ENCODE measurements at regions not wholly inside any gene's neighbourhood (a gene's known extent, or its start where the extent isn't known, plus 50 kb on each side); places are given as distances from the start of the nearest gene placed in this dataset.

- DNase-seq (no peak), ATAC-seq (no peak), FAIRE-seq (no peak)
- Histone ChIP-seq H3K36me3 (no peaks in the 10 kb centered on the region), H3K27me3 (no peaks in the 10 kb centered on the region), H3K27ac (no peak overlapping the region), H3K4me3 (no peak overlapping the region), H3K9me3 (no peaks in the 10 kb centered on the region), H3K4me1 (peaks cover 6 to 10% (median 9%) of the 10 kb centered on the region in 3 donors)
- intact Hi-C loops (cut with DNase I): no loop called here
- no peak for TF ChIP-seq CTCF (IDR thresholded peaks at IDR 0.05)
- 76 to 84% methylated on average over 2 of the region's 2 CpGs for WGBS, 2 donors
These were observed 180.3 kb downstream of the DICER1 start for GRCh38 chr14:94977016-94977415.

- peaks cover 6 to 10% (median 9%) of the 10 kb centered on the region in 3 donors for H3K4me1 ChIP-seq
- no peaks in the 10 kb centered on the region for H3K27me3 ChIP-seq
- H3K36me3 ChIP-seq: no peaks in the 10 kb centered on the region
- no peak for FAIRE-seq
- no peak for DNase-seq
- H3K4me3 ChIP-seq: no peak overlapping the region
- no peak for ATAC-seq
- TF ChIP-seq CTCF (IDR thresholded peaks at IDR 0.05): no peak
- H3K27ac ChIP-seq: no peak overlapping the region
- 89 to 95% methylated on average over 1 of the region's 1 CpG for WGBS, 2 donors
- intact Hi-C loops (cut with DNase I): no loop called here
- H3K9me3 ChIP-seq: no peaks in the 10 kb centered on the region
These were observed 182.0 kb downstream of the DICER1 start for GRCh38 chr14:94975366-94975765.

GRCh38 chr14:94974893-94975292 lies 182.4 kb downstream of the DICER1 start:
- no peak overlapping the region for H3K27ac ChIP-seq
- 36 to 53% methylated on average over 3 of the region's 3 CpGs for WGBS, 2 donors
- intact Hi-C loops (cut with DNase I): no loop called here
- no peak for FAIRE-seq
- peaks cover 6 to 10% (median 9%) of the 10 kb centered on the region in 3 donors for H3K4me1 ChIP-seq
- no peak for TF ChIP-seq CTCF (IDR thresholded peaks at IDR 0.05)
- H3K27me3 ChIP-seq: no peaks in the 10 kb centered on the region
- H3K9me3 ChIP-seq: no peaks in the 10 kb centered on the region
- ATAC-seq: peak in 3 of 4 donors; percentile 50 to 82 (median 65)
- DNase-seq: no peak
- H3K36me3 ChIP-seq: no peaks in the 10 kb centered on the region
- H3K4me3 ChIP-seq: no peak overlapping the region

GRCh38 chr14:94974422-94974821 lies 182.9 kb downstream of the DICER1 start:
- Histone ChIP-seq H3K27me3 (no peaks in the 10 kb centered on the region), H3K4me1 (peaks cover 6 to 10% (median 9%) of the 10 kb centered on the region in 3 donors), H3K27ac (no peak overlapping the region), H3K36me3 (no peaks in the 10 kb centered on the region), H3K4me3 (no peak overlapping the region), H3K9me3 (no peaks in the 10 kb centered on the region)
- intact Hi-C loops (cut with DNase I): no loop called here
- no peak for FAIRE-seq
- no peak for TF ChIP-seq CTCF (IDR thresholded peaks at IDR 0.05)
- ATAC-seq: peak; percentile 13 to 84 (median 56)
- no peak for DNase-seq
- WGBS, 2 donors: 11 to 21% methylated on average over 2 of the region's 2 CpGs

GRCh38 chr14:94971750-94972149 lies 185.6 kb downstream of the DICER1 start:
- no peak for DNase-seq
- no peaks in the 10 kb centered on the region for H3K9me3 ChIP-seq
- no peaks in the 10 kb centered on the region for H3K27me3 ChIP-seq
- TF ChIP-seq CTCF (IDR thresholded peaks at IDR 0.05): no peak
- H3K4me1 ChIP-seq: peaks cover 6 to 10% (median 9%) of the 10 kb centered on the region in 3 donors
- H3K4me3 ChIP-seq: no peak overlapping the region
- intact Hi-C loops (cut with DNase I): no loop called here
- no peaks in the 10 kb centered on the region for H3K36me3 ChIP-seq
- peak; percentile 41 for FAIRE-seq
- no peak overlapping the region for H3K27ac ChIP-seq
- peak in 2 of 4 donors; percentile 42 to 49 for ATAC-seq
- WGBS, 2 donors: 72 to 80% methylated on average over 10 of the region's 10 CpGs
